GM23248 (cell line): ENCODE measurements at regions not wholly inside any gene's neighbourhood (a gene's known extent, or its start where the extent isn't known, plus 50 kb on each side); places are given as distances from the start of the nearest gene placed in this dataset.

Experiments
- EZH2 ChIP-seq: fragments of 200-600 bp; sonication (generic); IDR thresholded peaks from 2 replicates; pipeline ENCODE4 v1.6.1; 2018; ENCODE audit warnings: antibody characterized with exemption, mild to moderate bottlenecking; ENCODE audit not compliant: insufficient read depth, poor library complexity, severe bottlenecking
- EZH2phosphoT487 ChIP-seq: fragments of 200-600 bp; sonication (generic); IDR thresholded peaks from 2 replicates; pipeline ENCODE4 v1.6.1; 2018; ENCODE audit warnings: antibody characterized with exemption, moderate library complexity, mild to moderate bottlenecking, low read depth; ENCODE audit not compliant: insufficient read depth

DNA sequence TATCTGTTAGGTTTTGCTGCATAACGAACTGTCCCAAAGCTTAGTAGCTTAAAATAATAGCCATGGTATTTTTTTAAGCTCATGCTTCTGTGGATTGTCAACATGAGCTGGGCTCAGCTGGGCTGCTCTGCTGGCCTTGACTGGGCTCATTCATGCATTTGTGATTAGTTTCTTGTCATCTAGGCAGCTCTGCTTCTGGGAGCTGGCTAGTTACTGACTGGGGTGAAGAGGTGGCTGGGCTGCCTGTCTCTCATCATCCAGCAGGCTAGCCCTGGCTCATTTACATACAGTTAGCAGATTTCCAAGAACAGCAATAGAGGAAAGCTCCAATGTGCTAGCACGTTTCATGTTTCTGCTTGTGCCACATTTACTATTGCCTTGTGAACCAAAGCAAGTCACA, 165.1 kb upstream of the PCSK2 start:
- TF ChIP-seq EZH2 (no peak), EZH2phosphoT487 (no peak)
